Prostate gland (tissue), 2 donors: ENCODE measurements at regions not wholly inside any gene's neighbourhood (a gene's known extent, or its start where the extent isn't known, plus 50 kb on each side); places are given as distances from the start of the nearest gene placed in this dataset.

ENCODE experiments used
- DNase-seq: peaks from one replicate; pipeline ENCODE4 v3.0.0-alpha.2; 2019; ENCODE audit warnings: low spot score
- H3K27ac ChIP-seq, 2 donors: fragments of 200-600 bp; sonication (generic); 2 replicates each; pipeline ENCODE4 v1.5.1; 2017 to 2019
- H3K27me3 ChIP-seq: fragments of 200-600 bp; sonication (generic); replicated peaks from 2 replicates; pipeline ENCODE4 v1.5.1; 2019; ENCODE audit not compliant: insufficient read depth
- H3K36me3 ChIP-seq, 2 donors: fragments of 200-600 bp; sonication (generic); 1 replicate in 1 of 2; 2 replicates in 1 of 2; pipeline versions ENCODE4 v1.5.1 to v1.8.1; 2017 to 2019
- H3K4me1 ChIP-seq: fragments of 200-600 bp; sonication (generic); replicated peaks from 2 replicates; pipeline ENCODE4 v1.5.1; 2019
- H3K4me3 ChIP-seq, 2 donors: fragments of 200-600 bp; sonication (generic); 2 replicates each; pipeline ENCODE4 v1.5.1; 2017 to 2019
- H3K9me3 ChIP-seq: fragments of 200-600 bp; sonication (generic); 2 replicates; pipeline ENCODE4 v1.5.1; 2017
- POLR2A ChIP-seq: fragments of 450-650 bp; IDR thresholded peaks from one replicate; pipeline ENCODE4 v1.6.1; 2016; ENCODE audit warnings: antibody characterized with exemption, mild to moderate bottlenecking
- POLR2AphosphoS5 ChIP-seq: sonication (generic); formaldehyde crosslinking; IDR thresholded peaks from one replicate; pipeline ENCODE4 v1.6.1; 2017; ENCODE audit warnings: antibody characterized with exemption
- WGBS: methylation state at CpG from one replicate; pipeline ENCODE4 v1.1.5; 2018; 5-methylcytosine and 5-hydroxymethylcytosine counted together
- intact Hi-C: fragments of 100-400 bp; cut with DNase I; formaldehyde crosslinking; loops from one replicate; pipeline ENCODE4 v1.14.2; 2022
- TF ChIP-seq, protein P1 (sequence below), 4 experiments: fragments of 200-600 bp in 2 of 4; fragments of 450-650 bp in 2 of 4; sonication (generic) in 2 of 4; IDR thresholded peaks; 1 replicate in 3 of 4; 2 replicates in 1 of 4; pipeline ENCODE4 v1.5.1; 2016 to 2019; ENCODE audit warnings: antibody characterized with exemption in 4 of 4, mild to moderate bottlenecking in 2 of 4, moderate library complexity in 2 of 4

DNA sequence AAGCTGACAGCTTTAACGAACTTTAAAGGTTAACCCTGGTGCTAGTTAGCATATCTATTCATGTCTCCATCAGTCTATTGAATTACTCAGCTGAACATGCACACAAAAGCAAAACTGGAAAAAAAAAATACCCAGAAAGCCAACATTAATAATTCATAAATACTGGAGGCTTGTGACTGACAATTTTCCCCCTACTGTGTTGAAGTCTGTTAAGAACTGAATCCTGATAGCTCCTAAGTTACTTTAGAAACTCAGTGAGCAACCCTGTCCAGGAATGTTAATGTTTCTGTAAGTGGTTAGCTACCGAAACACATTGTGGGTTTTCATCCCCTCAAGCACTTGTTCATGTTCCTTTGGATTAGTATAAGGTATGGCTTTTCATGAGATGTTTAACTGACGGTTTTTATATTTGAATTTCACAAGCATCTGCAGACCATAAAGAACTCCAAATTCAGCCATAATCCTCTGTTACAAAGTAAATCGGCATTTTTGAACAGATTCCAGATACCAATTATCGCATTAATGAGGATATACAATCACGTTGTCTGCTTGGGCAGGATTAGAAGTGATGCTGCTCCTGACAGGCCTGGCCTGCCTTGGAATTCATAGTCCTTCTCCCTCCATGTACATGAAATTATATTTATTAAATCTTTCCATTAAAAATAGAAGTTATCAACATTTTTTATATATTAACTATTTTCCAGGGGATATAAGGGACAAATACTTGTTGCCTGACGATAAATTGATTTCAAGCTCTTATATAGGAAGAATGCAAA lies 331.2 kb downstream of the TLE4 start:
- TF ChIP-seq, protein P1, sequence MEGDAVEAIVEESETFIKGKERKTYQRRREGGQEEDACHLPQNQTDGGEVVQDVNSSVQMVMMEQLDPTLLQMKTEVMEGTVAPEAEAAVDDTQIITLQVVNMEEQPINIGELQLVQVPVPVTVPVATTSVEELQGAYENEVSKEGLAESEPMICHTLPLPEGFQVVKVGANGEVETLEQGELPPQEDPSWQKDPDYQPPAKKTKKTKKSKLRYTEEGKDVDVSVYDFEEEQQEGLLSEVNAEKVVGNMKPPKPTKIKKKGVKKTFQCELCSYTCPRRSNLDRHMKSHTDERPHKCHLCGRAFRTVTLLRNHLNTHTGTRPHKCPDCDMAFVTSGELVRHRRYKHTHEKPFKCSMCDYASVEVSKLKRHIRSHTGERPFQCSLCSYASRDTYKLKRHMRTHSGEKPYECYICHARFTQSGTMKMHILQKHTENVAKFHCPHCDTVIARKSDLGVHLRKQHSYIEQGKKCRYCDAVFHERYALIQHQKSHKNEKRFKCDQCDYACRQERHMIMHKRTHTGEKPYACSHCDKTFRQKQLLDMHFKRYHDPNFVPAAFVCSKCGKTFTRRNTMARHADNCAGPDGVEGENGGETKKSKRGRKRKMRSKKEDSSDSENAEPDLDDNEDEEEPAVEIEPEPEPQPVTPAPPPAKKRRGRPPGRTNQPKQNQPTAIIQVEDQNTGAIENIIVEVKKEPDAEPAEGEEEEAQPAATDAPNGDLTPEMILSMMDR (IDR thresholded peaks at IDR 0.05), result no peak
- TF ChIP-seq POLR2AphosphoS5 (no peak), POLR2A (no peak)
- H3K36me3 ChIP-seq, result no peaks in the 10 kb centered on the region
- no peak overlapping the region for H3K4me3 ChIP-seq
- no peaks in the 10 kb centered on the region for H3K27me3 ChIP-seq
- no peak for DNase-seq
- no peaks in the 10 kb centered on the region for H3K4me1 ChIP-seq
- intact Hi-C loops, result no loop called here
- 52% methylated on average over 7 of the region's 7 CpGs for WGBS
- H3K27ac ChIP-seq, result no peak overlapping the region
- no peaks in the 10 kb centered on the region for H3K9me3 ChIP-seq

DNA sequence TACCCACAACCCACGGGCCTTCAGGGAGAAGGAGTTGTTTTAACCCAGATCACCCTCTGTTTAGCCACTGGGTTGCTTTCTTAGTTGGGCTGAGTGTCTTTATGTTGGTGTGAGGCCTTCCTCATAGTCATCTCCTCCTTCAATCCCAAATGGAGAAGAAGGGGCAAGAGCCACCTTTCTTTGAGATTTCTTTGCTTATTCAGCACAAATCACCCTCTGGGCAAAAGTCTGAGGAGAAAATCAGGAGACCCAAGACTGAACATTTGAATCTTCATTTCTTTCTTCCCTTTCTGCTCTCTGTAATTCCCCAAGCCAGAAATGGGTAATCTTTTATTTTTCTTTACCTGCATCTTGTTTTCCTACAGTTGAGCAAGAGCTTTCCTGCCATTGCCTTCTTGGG lies 329.0 kb downstream of the TLE4 start:
- Histone ChIP-seq H3K36me3 (no peaks in the 10 kb centered on the region), H3K27ac (no peak overlapping the region), H3K4me3 (no peak overlapping the region), H3K9me3 (no peaks in the 10 kb centered on the region), H3K4me1 (no peaks in the 10 kb centered on the region), H3K27me3 (no peaks in the 10 kb centered on the region)
- TF ChIP-seq POLR2A (no peak), POLR2AphosphoS5 (no peak)
- TF ChIP-seq, protein P1 (IDR thresholded peaks at IDR 0.05), result no peak
- no peak for DNase-seq
- intact Hi-C loops, result no loop called here
- WGBS, result 100% methylated on average over 1 of the region's 1 CpG

DNA sequence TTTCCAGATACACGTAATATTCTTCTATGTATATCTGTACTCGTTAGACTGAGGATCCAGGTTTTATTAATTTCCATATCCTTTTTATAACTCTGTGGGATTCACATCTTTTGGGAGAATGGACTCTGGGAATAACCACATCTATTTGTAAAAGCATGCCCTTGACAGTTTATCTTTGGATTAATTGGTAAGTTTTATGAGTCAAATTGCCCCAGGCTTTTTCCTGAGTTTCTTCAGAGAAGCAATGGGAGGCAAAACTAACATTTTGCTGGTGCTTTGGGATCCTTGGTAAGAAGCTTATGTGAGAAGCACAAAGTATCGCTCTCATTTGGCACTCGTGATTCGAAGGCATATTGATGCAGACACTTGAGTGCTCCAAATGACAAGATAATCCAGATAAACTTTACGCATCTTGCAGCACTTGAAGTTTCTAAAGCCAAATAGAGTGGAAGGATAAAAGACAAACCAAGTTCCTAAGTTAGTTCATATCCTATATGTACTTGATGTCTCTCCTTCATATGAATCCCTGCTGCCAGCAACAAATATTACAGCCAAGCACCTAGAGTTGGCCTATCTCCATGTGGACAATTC lies 324.7 kb downstream of the TLE4 start:
- DNase-seq, result no peak
- H3K27ac ChIP-seq, result no peak overlapping the region
- no peak for TF ChIP-seq POLR2A
- TF ChIP-seq POLR2AphosphoS5, result no peak
- no peaks in the 10 kb centered on the region for H3K4me1 ChIP-seq
- no peak overlapping the region for H3K4me3 ChIP-seq
- WGBS, result 23% methylated on average over 6 of the region's 6 CpGs
- H3K36me3 ChIP-seq, result no peaks in the 10 kb centered on the region
- H3K9me3 ChIP-seq, result no peaks in the 10 kb centered on the region
- no peaks in the 10 kb centered on the region for H3K27me3 ChIP-seq
- intact Hi-C loops, result no loop called here

DNA sequence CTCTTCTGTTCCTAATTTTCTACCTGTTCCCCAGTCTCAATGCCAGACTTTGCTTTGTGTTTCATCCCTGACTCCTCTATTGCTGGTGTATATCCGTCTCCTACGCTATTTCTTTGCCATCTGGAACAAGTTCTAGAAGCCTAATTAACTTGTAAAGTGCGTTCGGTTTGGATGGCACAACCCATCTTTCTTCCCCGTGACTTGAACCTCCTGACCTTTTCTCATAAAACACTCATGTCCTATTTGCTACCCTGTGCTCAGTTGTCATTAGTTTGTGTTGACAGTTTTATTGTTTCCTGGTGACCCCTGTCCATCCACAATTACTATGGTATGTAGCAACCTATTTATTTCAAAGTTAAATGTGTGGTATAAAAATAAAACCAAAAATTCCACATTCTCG lies 323.5 kb downstream of the TLE4 start:
- no peaks in the 10 kb centered on the region for H3K9me3 ChIP-seq
- no peaks in the 10 kb centered on the region for H3K27me3 ChIP-seq
- H3K27ac ChIP-seq, result no peak overlapping the region
- WGBS, result 36% methylated on average over 6 of the region's 6 CpGs
- no peak for TF ChIP-seq POLR2AphosphoS5
- TF ChIP-seq, protein P1 (IDR thresholded peaks at IDR 0.05), result no peak
- no peak for TF ChIP-seq POLR2A
- DNase-seq, result no peak
- intact Hi-C loops, result no loop called here
- no peaks in the 10 kb centered on the region for H3K4me1 ChIP-seq
- H3K36me3 ChIP-seq, result no peaks in the 10 kb centered on the region
- H3K4me3 ChIP-seq, result no peak overlapping the region

DNA sequence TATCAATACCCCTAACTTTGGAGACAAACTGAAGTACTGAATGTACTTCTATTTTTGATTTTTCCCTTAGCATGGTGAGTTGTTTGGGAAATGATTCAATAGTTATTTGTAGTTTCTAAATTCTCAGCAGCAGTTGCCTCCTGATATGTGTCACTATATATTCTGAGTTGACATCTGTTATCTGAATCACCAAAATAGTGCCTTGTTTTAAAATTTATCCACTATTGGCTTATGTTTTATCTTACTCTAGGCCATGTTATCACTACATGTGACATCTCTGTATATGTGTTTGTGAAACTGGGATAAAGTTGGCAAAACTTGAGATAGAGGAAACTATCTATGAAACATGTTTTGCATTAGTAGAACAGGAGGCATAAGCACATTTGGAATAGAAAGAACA lies 317.6 kb downstream of the TLE4 start:
- TF ChIP-seq POLR2AphosphoS5 (no peak), POLR2A (no peak)
- TF ChIP-seq, protein P1 (IDR thresholded peaks at IDR 0.05), result no peak
- no peaks in the 10 kb centered on the region for H3K4me1 ChIP-seq
- H3K4me3 ChIP-seq, result no peak overlapping the region
- H3K9me3 ChIP-seq, result no peaks in the 10 kb centered on the region
- H3K27ac ChIP-seq, result no peak overlapping the region
- no peaks in the 10 kb centered on the region for H3K36me3 ChIP-seq
- no peak for DNase-seq
- H3K27me3 ChIP-seq, result no peaks in the 10 kb centered on the region
- intact Hi-C loops, result no loop called here
